ENCODE measurements at regions not wholly inside any gene's neighbourhood (a gene's known extent, or its start where the extent isn't known, plus 50 kb on each side); places are given as distances from the start of the nearest gene placed in this dataset.

DNA sequence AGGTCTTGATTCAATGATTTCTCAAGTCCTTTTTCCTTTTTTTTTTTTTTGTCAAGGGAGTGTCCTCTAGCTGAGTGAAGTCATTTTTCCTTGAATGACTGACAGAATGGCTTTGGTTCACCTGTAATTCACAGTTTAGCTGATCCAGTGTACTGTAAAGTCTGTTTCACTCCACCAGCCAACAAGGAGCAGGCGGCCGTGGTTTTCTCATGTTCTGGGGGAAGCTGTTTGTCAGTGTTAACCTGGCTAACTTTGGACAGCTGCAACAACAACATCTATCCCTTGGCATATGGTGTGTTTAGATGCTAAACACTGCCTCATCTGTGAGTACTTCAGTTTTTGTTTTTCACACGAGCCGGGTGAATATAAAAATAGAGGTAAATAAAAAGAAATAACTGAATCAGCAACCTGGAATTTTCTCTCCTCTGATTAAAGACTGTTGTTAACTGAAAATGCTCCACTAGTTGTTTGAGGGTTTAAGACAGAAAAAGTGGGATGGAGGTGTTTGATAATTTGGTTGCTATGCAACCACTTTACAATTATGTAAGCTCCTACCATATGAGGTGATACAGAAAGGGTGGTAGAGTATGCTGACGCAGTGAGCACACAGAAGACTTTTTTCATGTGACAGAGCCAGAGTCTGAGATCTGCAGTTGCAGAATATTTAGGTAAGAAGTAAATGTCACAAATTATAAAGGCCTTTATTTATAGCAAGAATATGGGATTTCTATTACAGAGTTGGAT is 50.3 kb upstream of the SLC2A13 start:
- Histone ChIP-seq H3K27me3 (replicated peaks in 1 of 4; ENCODE audit: control insufficient read depth in 3 of 4, extremely low read depth in 1 of 4, insufficient read depth in 3 of 4, low read length in 3 of 4) (no peaks in the 10 kb centered on the region), H3K36me3 (ENCODE audit: control insufficient read depth in 2 of 4, insufficient read depth in 4 of 4, low read length in 3 of 4) (no peaks in the 10 kb centered on the region), H2BK20ac (ENCODE audit: low read length) (no peak overlapping the region), H4K5ac (ENCODE audit: insufficient read length, low read depth, low read length) (no peak overlapping the region), H3K79me2 (ENCODE audit: control insufficient read depth in 1 of 2, insufficient read depth in 2 of 2, low read length in 2 of 2) (no peaks in the 10 kb centered on the region), H3K23me2 (ENCODE audit: low read depth, low read length) (no peaks in the 10 kb centered on the region), H2AK5ac (ENCODE audit: low read depth, low read length) (no peak overlapping the region), H4K20me1 (replicated peaks in 1 of 2; ENCODE audit: control insufficient read depth in 1 of 2, insufficient read depth in 2 of 2, low read length in 2 of 2) (no peaks in the 10 kb centered on the region), H3K56ac (replicated peaks; ENCODE audit: insufficient read length, low read depth, low read length) (no peak overlapping the region), H3K4me1 (replicated peaks in 1 of 4; ENCODE audit: control insufficient read depth in 3 of 4, insufficient read depth in 4 of 4, low read length in 3 of 4) (no peaks in the 10 kb centered on the region), H2BK15ac (ENCODE audit: low read length) (no peak overlapping the region), H3K9me3 (ENCODE audit: insufficient read depth in 2 of 2, low read depth in 1 of 2, low read length in 1 of 2) (peaks cover 6 to 11% of the 10 kb centered on the region in 2 experiments), H4K8ac (ENCODE audit: extremely low read depth, insufficient read depth, low read length) (no peak overlapping the region), H3K23ac (ENCODE audit: insufficient read length) (no peak overlapping the region), H3K14ac (ENCODE audit: insufficient read length) (no peak overlapping the region), H3K4me3 (ENCODE audit: extremely low read depth in 1 of 4, insufficient read depth in 2 of 4, low read depth in 3 of 4, low read length in 4 of 4) (no peak overlapping the region), H3K27ac (ENCODE audit: low read depth, low read length) (no peak overlapping the region), H3K79me1 (ENCODE audit: low read depth, low read length) (no peaks in the 10 kb centered on the region), H4K91ac (replicated peaks; ENCODE audit: insufficient read length, low read length) (no peak overlapping the region), H2BK5ac (ENCODE audit: low read depth, low read length) (no peak overlapping the region), H2BK12ac (ENCODE audit: low read depth, low read length) (no peak overlapping the region), H3K4ac (replicated peaks; ENCODE audit: insufficient read length, low read depth, low read length) (no peak overlapping the region), H3K4me2 (ENCODE audit: insufficient read depth in 1 of 2, low read depth in 2 of 2, low read length in 2 of 2) (no peak overlapping the region), H3K18ac (ENCODE audit: extremely low read depth, low read length) (no peak overlapping the region), H2AFZ (ENCODE audit: low read length) (no peak overlapping the region), H2BK120ac (replicated peaks; ENCODE audit: low read depth, low read length) (no peak overlapping the region), H3K9ac (replicated peaks in 1 of 4; ENCODE audit: extremely low read depth in 1 of 4, low read depth in 3 of 4, low read length in 3 of 4) (no peak overlapping the region; a peak in 1 of 7 replicates)
- ChIA-PET POLR2A (ENCODE audit: partially characterized antibody) (no interaction called here), CTCF (ENCODE audit: partially characterized antibody) (interaction anchor here (0.7 to 1.4 kb wide), 3 partner anchors 39 to 195 kb away, joined by 3 read pairs; no protein-coding TSS in a partner anchor)
- 91% methylated on average over 5 of the region's 5 CpGs; no CpG with 5 or more reads in 1 of the 2 experiments for WGBS, 2 experiments (ENCODE audit: extremely low coverage in 1 of 2, insufficient coverage in 1 of 2, insufficient read length in 1 of 2, insufficient replicate concordance in 2 of 2, low coverage in 1 of 2, low lambda C conversion rate in 2 of 2, missing lambda C conversion rate in 1 of 2)
- no peak for DNase-seq (ENCODE audit: low read depth in 1 of 2, low spot score in 2 of 2)
- FAIRE-seq: no peak
- TF ChIP-seq TBP (IDR thresholded peaks at IDR 0.05; ENCODE audit: low read depth, low read length): no peak
- TF ChIP-seq ATF3 (IDR thresholded peaks at IDR 0.05; ENCODE audit: insufficient read depth, low read depth, low read length): no peak
- no peak for TF ChIP-seq BACH1 (IDR thresholded peaks at IDR 0.05; ENCODE audit: low read length)
- TF ChIP-seq PHF8 (conservative IDR thresholded peaks at IDR 0.05; ENCODE audit: low read depth, low read length): no peak
- no peak for TF ChIP-seq MAX (IDR thresholded peaks at IDR 0.05)
- no peak for TF ChIP-seq SP4 (IDR thresholded peaks at IDR 0.05; ENCODE audit: low read length)
- TF ChIP-seq RAD21 (IDR thresholded peaks at IDR 0.05 in 1 of 2, conservative IDR thresholded peaks at IDR 0.05 in 1 of 2; ENCODE audit: low read depth in 2 of 2, low read length in 2 of 2): no peak
- TF ChIP-seq CREB1 (IDR thresholded peaks at IDR 0.05): no peak
- TF ChIP-seq CEBPB (IDR thresholded peaks at IDR 0.05; ENCODE audit: low read depth, low read length): no peak
- no peak for TF ChIP-seq RFX5 (IDR thresholded peaks at IDR 0.05; ENCODE audit: borderline replicate concordance, low read depth, low read length)
- no peak for TF ChIP-seq BRCA1 (IDR thresholded peaks at IDR 0.05; ENCODE audit: low read depth, low read length)
- no peak for TF ChIP-seq SRF (IDR thresholded peaks at IDR 0.05; ENCODE audit: low read depth, low read length)
